ENCODE measurements at regions not wholly inside any gene's neighbourhood (a gene's known extent, or its start where the extent isn't known, plus 50 kb on each side); places are given as distances from the start of the nearest gene placed in this dataset.
"Not testable (repeated sequence)": the region's sequence is repeated elsewhere in the genome, so short reads cannot be mapped to it uniquely, and the experiment has no call there.

DNA sequence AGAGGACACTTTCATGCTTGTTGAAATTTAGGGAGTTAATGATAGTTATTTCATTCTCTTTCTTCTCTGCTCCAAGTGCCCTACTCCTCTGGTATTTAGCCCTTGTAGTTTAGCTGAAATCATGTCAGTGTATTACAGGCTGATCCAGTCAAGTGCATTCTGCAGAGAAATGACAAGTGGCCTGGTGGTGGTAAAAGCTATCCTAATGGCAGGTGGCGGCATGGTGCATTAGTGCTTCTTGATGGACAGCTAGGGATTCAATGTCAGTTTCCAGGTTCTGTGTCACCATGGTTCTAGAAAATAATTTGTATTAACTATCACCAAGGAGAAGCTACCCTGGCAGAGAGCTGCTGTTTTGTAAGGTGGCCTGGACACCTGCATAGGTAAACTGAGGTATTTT, 90.0 kb upstream of the BNIP2 start:
- TF ChIP-seq, protein P1, sequence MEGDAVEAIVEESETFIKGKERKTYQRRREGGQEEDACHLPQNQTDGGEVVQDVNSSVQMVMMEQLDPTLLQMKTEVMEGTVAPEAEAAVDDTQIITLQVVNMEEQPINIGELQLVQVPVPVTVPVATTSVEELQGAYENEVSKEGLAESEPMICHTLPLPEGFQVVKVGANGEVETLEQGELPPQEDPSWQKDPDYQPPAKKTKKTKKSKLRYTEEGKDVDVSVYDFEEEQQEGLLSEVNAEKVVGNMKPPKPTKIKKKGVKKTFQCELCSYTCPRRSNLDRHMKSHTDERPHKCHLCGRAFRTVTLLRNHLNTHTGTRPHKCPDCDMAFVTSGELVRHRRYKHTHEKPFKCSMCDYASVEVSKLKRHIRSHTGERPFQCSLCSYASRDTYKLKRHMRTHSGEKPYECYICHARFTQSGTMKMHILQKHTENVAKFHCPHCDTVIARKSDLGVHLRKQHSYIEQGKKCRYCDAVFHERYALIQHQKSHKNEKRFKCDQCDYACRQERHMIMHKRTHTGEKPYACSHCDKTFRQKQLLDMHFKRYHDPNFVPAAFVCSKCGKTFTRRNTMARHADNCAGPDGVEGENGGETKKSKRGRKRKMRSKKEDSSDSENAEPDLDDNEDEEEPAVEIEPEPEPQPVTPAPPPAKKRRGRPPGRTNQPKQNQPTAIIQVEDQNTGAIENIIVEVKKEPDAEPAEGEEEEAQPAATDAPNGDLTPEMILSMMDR (IDR thresholded peaks at IDR 0.05; ENCODE audit: control insufficient read depth, extremely low read depth, insufficient read depth) = no peak
- no peak overlapping the region for H3K4me3 ChIP-seq (ENCODE audit: low read depth, low read length)
- no peak for DNase-seq (ENCODE audit: low read depth)

DNA sequence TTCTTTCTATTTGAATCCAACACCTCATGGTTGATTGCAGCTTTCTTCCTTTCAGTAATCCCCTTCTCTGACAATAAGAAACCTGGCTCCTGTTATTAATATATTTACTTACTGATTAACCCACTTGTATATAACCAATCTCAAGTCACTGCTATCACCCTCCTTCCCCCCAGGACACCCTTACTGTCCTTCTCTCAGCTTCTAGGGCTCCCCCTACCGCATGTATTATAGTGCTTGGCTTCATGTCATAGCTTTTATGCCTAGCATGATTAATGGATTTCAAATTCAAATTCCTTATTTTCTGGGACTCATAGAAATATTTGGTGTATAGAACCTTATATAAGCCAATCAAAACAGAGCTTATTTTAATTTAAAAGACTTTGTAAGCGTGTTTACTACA, 75.7 kb upstream of the BNIP2 start:
- TF ChIP-seq, protein P1 (IDR thresholded peaks at IDR 0.05; ENCODE audit: control insufficient read depth, extremely low read depth, insufficient read depth) = no peak
- H3K4me3 ChIP-seq (ENCODE audit: low read depth, low read length) = no peak overlapping the region
- no peak for DNase-seq (ENCODE audit: low read depth)

DNA sequence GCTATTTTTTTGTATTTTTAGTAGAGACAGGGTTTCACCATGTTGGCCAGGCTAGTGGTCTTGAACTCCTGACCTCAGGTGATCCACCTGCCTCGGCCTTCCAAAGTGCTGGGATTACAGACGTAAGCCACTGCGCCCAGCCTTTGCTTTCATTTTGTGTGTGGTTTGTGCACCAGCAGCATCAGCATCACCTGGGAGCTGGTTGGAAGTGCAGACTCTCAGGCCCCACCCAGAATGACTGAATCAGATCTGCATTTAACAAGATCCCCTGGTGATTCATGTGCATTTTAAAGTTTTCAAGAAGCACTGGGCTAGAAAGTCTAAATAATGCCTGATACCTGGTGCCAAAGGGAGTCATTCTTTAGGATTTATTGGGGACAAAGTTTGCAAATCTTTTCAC, 73.4 kb upstream of the BNIP2 start:
- H3K4me3 ChIP-seq (ENCODE audit: low read depth, low read length) = no peak overlapping the region
- DNase-seq (ENCODE audit: low read depth) = no peak
- TF ChIP-seq, protein P1 (IDR thresholded peaks at IDR 0.05; ENCODE audit: control insufficient read depth, extremely low read depth, insufficient read depth) = no peak

DNA sequence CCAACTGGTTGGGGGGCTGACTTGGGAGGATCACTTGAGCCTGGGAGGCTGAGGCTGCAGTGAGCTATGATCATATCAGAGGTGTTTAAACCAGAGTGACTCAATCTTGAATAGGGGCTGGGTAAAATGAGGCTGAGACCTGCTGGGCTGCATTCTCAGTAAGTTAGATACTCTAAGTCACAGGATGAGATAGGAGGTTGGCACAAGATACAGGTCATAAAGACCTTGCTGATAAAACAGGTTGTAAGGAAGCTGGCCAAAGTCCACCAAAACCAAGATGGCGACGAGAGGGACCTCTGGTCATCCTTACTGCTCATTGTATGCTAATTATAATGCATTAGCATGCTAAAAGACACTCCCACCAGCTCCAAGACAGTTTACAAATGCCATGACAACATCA, 71.1 kb upstream of the BNIP2 start:
- not testable (repeated sequence) for H3K4me3 ChIP-seq (ENCODE audit: low read depth, low read length)
- DNase-seq (ENCODE audit: low read depth) = peak; percentile 7

DNA sequence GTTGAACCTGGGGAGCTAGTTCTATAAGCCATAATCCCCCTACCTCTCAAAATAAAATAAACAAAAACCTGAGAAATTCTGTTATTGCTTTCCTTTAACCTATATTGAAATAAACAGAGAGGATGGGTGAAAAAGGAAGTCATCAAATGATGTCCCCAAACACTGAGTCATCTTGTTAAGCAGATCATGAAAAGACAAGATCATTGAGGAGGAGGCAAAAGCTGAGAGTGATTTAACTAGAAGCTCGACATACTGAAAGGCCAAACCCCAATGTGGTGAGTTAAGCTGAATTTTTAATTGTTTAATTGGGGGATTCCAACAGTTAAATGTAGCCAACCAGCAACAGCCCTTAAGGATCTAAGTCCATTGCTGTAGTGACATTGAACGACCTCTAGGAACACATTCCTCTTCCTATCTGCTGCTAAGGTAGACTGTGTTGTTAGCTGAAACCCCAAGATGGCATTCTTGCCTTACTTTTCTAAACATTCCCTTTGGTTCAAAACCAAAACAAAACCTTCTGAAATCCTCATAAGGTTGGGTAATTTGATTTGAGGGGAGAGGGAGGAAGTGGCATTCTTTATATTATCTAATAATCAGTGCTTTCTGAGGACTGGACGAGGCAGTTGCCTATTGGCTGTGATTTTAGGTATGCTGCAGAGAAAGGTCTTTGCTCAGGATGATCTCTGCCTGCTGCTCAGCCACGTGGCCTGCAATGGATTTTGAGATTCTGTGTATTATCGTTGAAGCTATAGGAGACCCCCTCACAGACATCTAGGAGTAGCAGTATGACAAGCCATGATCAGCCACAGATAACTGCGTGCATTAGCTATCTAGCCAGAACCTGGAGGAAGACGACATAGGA, 62.7 kb upstream of the BNIP2 start:
- TF ChIP-seq, protein P1 (IDR thresholded peaks at IDR 0.05; ENCODE audit: control insufficient read depth, extremely low read depth, insufficient read depth) = peak; percentile 80
- DNase-seq (ENCODE audit: low read depth) = peak; percentile 31
- H3K4me3 ChIP-seq (ENCODE audit: low read depth, low read length) = no peak overlapping the region

DNA sequence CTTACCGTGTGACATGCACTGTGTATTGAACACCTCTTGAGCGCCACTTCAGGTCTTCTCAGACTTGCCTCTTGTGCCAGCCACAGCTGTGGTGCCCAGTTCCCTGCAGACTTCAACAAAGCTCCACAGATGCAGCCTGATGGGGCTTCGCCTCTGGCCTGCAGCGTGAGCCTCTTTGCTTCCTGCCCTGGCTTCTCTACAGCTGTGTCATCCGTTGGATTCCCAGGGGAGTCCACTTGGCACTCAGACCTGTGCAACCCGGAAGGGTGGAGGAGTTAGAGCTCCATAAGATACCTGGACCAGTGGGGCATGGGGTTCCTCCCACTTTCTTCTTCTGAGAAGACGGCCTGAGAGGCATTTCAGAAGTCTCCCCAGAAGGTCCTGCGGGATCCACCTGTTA, 57.7 kb upstream of the BNIP2 start:
- TF ChIP-seq, protein P1 (IDR thresholded peaks at IDR 0.05; ENCODE audit: control insufficient read depth, extremely low read depth, insufficient read depth) = no peak
- H3K4me3 ChIP-seq (ENCODE audit: low read depth, low read length) = no peak overlapping the region
- no peak for DNase-seq (ENCODE audit: low read depth)

DNA sequence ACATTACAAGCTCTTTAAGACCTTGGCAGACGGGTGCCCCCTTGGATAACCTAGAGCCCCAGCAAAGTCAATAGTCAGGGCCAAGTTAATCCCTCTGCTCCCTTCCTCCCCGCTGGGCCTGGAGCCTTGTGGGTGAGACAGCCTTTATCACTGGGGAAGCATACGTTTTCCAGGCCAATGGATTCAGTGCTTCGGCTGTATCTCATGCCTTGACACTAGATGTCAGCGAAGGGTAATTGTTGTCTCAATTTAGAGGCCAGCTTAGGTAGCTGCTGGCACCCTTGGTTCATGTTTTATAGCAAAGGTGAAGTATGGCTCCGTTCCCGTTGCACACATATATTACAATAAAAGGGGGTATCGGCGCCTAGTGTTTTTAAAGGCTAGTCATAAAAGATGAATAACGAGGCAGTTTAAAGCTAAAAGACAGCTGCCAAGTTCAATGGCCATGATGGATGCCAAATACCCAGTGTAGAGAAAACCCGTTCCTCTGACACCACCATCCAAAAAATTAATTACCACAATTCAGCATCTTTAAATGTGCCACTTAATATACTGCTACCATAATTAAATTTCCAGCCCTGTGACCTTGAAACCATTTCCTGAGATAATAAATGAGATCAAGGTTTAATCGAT, 52.3 kb upstream of the BNIP2 start:
- TF ChIP-seq, protein P1 (IDR thresholded peaks at IDR 0.05; ENCODE audit: control insufficient read depth, extremely low read depth, insufficient read depth) = peak; percentile 89
- DNase-seq (ENCODE audit: low read depth) = peak; percentile 72

More for the DNA sequence above, 52.3 kb upstream of the BNIP2 start:
- no peak overlapping the region for H3K4me3 ChIP-seq (ENCODE audit: low read depth, low read length)
